Coronary artery (tissue), 2 donors: ENCODE measurements at regions not wholly inside any gene's neighbourhood (a gene's known extent, or its start where the extent isn't known, plus 50 kb on each side); places are given as distances from the start of the nearest gene placed in this dataset.
"Not testable (repeated sequence)": the region's sequence is repeated elsewhere in the genome, so short reads cannot be mapped to it uniquely, and the experiment has no call there.

Experiments used
- DNase-seq: peaks from one replicate; pipeline ENCODE4 v3.0.0-alpha.2; 2017; ENCODE audit warnings: low spot score
- H3K27ac ChIP-seq, 2 donors: fragments of 200-600 bp; sonication (generic); one replicate each; pipeline ENCODE4 v1.5.1; 2016 to 2019
- H3K4me3 ChIP-seq: fragments of 200-600 bp; sonication (generic); 2 replicates; pipeline ENCODE4 v1.5.1; 2016; ENCODE audit warnings: mild to moderate bottlenecking, moderate library complexity

DNA sequence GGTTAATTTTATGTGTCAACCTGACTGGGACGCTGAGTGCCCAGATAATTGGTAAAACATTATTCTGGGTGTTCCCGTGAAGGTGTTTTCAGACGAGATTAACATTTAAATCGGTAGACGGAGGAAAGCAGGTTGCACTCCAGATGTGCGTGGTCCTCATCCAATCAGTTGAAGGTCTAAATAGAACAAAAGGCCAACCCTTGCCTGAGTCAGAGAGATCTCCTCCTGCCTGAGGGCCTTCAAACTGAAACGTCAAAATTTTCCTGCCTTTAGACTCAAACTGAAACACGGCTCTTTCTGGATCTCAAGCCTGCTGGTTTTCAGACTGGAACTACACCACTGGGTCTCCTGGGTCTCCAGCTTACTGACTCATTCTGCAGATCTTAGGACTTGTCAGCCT, 70.9 kb downstream of the NPIPA5 start:
- DNase-seq, H3K27ac ChIP-seq, H3K4me3 ChIP-seq: not testable (repeated sequence)

DNA sequence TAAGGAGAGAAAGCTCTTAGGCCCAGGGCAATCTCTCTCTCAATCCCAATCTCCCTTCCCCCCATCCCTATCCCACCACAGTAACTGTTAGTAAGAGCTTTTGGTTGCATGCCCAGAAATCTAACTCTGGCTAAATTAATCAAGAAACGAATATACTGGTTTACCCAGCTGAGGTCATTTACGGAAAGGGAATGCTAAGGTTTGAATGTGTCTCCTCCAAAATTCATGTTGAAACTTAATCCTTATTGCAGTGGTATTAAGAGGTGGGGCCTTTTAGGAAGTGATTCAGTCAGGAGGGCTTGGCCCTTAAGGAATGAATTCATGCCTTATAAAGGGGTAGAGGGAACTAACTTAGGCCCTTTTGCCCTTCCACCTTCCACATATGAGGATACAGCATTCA, 72.2 kb downstream of the NPIPA5 start:
- H3K27ac ChIP-seq, DNase-seq, H3K4me3 ChIP-seq: not testable (repeated sequence)

DNA sequence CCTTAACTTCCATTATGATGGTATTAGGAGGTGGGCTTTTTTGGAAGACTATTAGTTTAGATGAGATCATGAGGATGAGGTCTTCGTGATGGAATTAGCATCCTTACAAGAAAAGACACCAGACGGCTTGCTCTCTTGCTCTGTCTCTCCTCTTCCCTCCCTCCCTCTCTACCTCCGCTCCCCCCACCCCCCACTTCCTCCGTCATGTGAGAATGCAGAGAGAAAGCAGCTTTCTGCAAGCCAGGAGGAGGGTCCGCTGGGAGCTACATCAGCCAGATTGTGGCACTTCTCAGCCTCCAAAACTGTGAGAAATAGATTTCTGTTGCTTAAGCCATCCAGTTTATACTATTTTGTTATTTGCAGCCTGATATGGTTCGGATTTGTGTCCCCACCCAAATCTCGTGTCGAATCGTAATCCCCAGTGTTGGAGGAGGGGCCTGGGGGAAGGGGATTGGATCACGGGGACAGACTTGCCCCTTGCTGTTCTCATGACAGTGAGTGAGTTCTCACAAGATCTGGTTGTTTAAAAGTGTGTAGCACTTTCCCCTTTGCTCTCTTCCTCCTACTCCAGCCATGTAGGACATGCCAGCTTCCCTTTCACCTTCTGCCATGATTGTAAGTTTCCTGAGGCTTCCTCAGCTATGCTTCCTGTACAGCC, 74.3 kb downstream of the NPIPA5 start:
- not testable (repeated sequence) for H3K27ac ChIP-seq, H3K4me3 ChIP-seq, DNase-seq

DNA sequence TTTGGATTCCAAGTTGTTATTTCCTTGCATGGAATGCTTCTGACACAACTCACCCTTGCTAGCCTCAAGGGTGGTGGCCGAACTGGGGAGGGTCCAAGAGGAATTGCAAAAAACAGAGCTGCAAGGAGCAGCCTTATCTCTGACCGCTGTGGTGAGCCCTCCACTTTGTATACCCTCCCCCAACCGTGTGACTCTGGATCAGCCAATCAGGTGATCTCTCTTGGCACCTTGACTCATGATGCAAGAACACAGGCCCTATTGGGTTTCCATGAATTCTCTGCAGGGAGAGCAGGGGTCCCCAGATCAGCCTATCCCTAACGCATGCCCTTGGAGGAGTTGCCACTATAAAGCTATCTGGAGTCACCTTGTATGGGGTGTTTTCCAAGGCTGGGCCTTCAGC, 81.0 kb downstream of the NPIPA5 start:
- H3K4me3 ChIP-seq, H3K27ac ChIP-seq, DNase-seq: not testable (repeated sequence)

DNA sequence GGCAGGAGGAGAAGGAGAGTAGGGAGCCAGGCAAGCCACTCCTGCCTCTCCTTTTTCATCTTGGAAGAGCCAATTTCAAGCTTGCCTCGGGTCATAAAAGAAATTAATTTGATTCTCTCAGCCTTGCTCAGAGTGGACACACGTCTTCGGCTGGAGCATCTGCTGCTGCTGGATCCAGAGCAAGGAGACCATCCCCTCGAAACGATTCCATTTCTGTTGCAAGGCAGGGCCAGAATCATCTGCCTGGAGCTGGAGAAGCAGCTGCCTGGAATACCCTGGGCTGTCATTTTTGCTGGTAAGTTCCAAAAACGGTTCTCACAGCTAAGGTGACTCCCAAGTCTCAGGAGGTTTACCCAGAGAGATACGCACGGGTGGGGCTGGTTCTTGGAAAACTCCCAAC, 103.3 kb downstream of the NPIPA5 start:
- not testable (repeated sequence) for H3K27ac ChIP-seq, DNase-seq, H3K4me3 ChIP-seq

DNA sequence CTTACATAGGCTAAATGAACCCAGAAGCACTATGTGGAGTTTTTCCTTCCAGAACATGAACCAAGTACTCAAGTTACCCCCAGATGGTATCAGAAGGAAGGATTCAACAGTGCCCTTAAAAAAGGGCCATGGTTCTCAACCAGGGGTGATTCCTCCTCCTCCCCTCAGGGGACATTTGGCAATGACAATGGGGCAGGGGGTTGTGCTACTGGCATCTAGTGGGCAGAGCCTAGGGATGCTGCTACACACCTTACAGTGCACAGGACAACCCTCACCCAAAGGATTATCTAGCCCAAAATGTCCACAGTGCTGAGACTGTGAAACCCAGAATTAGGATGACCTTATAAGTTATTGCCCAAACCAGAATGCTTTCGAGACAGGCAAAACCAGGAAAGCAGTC, 104.1 kb downstream of the NPIPA5 start:
- H3K27ac ChIP-seq, DNase-seq, H3K4me3 ChIP-seq: not testable (repeated sequence)

GRCh38 chr16:15266941-15267340, 111.2 kb downstream of the NPIPA5 start:
- H3K4me3 ChIP-seq, DNase-seq, H3K27ac ChIP-seq: not testable (repeated sequence)

DNA sequence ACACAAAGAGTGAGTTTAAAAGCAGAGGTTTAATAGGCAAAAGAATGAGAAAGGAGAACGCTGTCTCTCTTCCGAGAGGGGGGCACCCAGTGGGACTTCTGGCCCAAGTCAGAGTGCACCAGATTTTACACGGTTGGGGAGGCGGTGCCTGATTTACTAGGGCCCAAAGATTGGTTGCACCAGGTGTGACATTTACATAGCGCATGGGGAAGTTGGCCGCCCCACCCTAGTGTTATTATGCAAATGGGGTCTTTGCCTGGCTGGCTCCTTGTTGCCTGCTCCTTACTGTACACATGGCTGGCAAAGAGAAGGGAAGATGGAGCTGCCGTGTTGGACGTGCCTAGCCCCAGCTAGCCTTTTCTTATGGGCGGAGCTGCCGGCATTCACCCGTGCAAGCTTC, 115.9 kb downstream of the NPIPA5 start:
- H3K4me3 ChIP-seq, H3K27ac ChIP-seq, DNase-seq: not testable (repeated sequence)

DNA sequence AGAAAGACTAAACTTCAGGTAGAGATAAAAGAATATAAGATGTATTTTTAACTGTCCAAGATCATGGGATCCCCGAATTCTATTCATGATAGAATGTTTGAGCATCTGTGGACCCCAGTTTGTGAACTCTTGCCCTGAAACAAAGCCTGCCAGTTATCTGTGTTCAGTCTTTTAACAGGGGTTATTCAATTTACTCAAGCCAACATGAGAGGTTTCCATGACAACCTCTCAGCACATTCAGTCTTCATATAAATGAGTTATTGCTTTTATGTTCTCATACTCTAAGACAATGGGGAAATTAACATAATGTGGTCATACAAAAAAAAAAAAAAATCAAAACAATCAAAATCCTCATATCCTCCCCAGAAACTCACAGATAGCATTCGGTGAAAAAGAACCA, 130.1 kb downstream of the NPIPA5 start:
- not testable (repeated sequence) for H3K4me3 ChIP-seq, DNase-seq, H3K27ac ChIP-seq

GRCh38 chr16:15236674-15237323, 141.3 kb downstream of the NPIPA5 start:
- not testable (repeated sequence) for H3K27ac ChIP-seq, DNase-seq, H3K4me3 ChIP-seq

- not testable (repeated sequence) for DNase-seq, H3K4me3 ChIP-seq
Observed at GRCh38 chr16:15235140-15235539, 141.1 kb upstream of the RRN3 start.

DNA sequence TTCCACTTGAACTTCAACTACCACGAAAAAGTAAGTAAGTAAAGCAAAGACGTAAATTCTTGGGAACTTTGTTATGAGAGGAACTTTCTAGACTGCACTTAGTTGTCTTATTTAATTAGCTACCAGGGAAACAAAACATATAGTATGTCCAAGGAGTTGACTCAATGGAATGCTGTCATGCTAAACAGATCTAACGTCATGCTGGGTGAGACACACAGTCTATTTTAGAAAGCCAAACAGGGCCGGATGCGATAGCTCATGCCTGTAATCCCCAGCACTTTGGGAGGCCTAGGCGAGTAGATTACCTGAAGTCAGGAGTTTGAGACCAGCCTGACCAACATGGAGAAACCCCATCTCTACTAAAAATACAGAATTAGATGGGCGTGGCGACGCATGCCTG, 140.6 kb upstream of the RRN3 start:
- not testable (repeated sequence) for H3K27ac ChIP-seq, DNase-seq, H3K4me3 ChIP-seq

More at GRCh38 chr16:15235140-15235539, 141.1 kb upstream of the RRN3 start:
- not testable (repeated sequence) for H3K27ac ChIP-seq

GRCh38 chr16:15230432-15230831, 136.4 kb upstream of the RRN3 start:
- H3K27ac ChIP-seq, DNase-seq, H3K4me3 ChIP-seq: not testable (repeated sequence)

DNA sequence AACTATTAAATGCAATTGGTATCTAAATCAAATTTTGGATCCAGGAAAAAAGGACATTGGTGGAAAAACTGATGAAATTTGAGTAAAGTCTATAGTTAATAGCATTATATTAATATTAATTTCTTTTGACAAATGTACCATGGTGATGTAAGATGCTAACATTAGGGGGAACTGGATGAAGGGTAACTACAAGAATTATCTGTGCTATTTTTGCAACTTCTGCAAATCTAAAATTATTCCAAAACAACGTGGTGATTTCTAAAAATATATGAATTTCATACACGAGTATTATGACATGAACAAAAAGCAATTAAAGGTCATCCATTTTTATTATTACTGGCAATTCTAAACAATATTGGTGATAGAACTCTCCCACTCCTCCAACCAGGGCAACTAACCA, 135.6 kb upstream of the RRN3 start:
- not testable (repeated sequence) for H3K27ac ChIP-seq, H3K4me3 ChIP-seq, DNase-seq

GRCh38 chr16:15224651-15225050, 130.6 kb upstream of the RRN3 start:
- not testable (repeated sequence) for DNase-seq, H3K27ac ChIP-seq, H3K4me3 ChIP-seq

GRCh38 chr16:15223398-15223797, 129.3 kb upstream of the RRN3 start:
- not testable (repeated sequence) for DNase-seq, H3K27ac ChIP-seq, H3K4me3 ChIP-seq
